GM13977 (cell line): ENCODE measurements at regions not wholly inside any gene's neighbourhood (a gene's known extent, or its start where the extent isn't known, plus 50 kb on each side); places are given as distances from the start of the nearest gene placed in this dataset.
A peak's percentile ranks its signal among the peaks of the same experiment; 100 is the strongest.

ENCODE experiments used
- DNase-seq: peaks from one replicate; pipeline ENCODE4 v3.0.0; 2012; ENCODE audit warnings: low spot score
- in situ Hi-C: fragments of 300-500 bp; cut with MboI; formaldehyde crosslinking; loops from one replicate; pipeline ENCODE4 v1.12.0; 2022; ENCODE audit warnings: low sequenced_read_pairs, low pct_unique_long_range_greater_than_20kb, mixed read lengths, inconsistent platforms; ENCODE audit not compliant: unreplicated experiment
- TF ChIP-seq, protein P1 (sequence below): IDR thresholded peaks from 2 replicates; pipeline ENCODE4 v1.5.1; 2012; ENCODE audit warnings: mild to moderate bottlenecking, control low read depth; ENCODE audit not compliant: insufficient read depth; ENCODE audit errors: extremely low read depth, missing control alignments

DNA sequence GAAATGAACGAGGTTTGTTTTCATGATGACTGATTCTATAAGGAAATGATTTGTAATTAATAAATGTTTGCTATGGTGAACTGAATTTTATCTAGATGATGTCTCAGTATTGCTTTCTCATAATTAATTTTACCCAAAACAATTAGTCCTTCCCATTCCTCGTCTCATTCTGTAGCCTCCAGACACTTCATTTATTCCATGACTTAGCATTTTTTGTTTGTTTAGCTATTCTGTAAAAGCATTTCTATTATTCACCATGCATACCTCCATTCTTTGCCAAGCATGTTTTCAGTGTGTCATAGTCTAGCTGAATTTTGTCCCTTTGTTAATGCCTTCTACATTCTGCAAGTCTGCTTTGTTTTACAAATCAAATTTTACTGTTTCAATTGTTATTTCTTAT, 137.4 kb upstream of the RPL10L start:
- TF ChIP-seq, protein P1, sequence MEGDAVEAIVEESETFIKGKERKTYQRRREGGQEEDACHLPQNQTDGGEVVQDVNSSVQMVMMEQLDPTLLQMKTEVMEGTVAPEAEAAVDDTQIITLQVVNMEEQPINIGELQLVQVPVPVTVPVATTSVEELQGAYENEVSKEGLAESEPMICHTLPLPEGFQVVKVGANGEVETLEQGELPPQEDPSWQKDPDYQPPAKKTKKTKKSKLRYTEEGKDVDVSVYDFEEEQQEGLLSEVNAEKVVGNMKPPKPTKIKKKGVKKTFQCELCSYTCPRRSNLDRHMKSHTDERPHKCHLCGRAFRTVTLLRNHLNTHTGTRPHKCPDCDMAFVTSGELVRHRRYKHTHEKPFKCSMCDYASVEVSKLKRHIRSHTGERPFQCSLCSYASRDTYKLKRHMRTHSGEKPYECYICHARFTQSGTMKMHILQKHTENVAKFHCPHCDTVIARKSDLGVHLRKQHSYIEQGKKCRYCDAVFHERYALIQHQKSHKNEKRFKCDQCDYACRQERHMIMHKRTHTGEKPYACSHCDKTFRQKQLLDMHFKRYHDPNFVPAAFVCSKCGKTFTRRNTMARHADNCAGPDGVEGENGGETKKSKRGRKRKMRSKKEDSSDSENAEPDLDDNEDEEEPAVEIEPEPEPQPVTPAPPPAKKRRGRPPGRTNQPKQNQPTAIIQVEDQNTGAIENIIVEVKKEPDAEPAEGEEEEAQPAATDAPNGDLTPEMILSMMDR: no peak

GRCh38 chr14:46782281-46782680, 130.7 kb upstream of the RPL10L start:
- in situ Hi-C loops: no loop called here
- TF ChIP-seq, protein P1: no peak
- no peak for DNase-seq

More for the DNA sequence above, 137.4 kb upstream of the RPL10L start:
- DNase-seq: no peak
- in situ Hi-C loops: no loop called here

- in situ Hi-C loops: no loop called here
- peak; percentile 19 for DNase-seq
- TF ChIP-seq, protein P1: no peak
Observed at GRCh38 chr14:46769292-46769691, 117.7 kb upstream of the RPL10L start.

GRCh38 chr14:46747001-46747652, 95.5 kb upstream of the RPL10L start:
- TF ChIP-seq, protein P1: no peak
- in situ Hi-C loops: no loop called here
- DNase-seq: no peak

GRCh38 chr14:46734286-46734685, 82.7 kb upstream of the RPL10L start:
- in situ Hi-C loops: no loop called here

DNA sequence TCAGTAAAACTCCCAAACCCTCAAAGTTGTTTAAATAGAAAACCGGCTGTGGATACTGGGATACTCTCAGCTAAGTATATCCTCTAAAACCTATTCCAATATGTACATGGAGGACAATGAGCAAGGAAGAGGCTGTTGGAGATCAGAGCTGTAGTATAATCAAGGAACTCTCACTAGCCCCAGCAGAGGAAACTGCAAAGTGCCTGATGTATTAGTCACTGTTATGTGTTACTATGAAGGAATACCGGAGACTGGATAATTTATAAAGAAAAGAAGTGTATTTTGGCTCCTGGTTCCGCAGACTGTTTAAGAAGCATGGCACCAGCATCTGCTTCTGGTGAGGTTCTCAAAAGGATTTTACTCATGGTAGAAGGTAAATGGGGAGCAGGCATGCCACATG, 65.6 kb upstream of the RPL10L start:
- TF ChIP-seq, protein P1: no peak
- no peak for DNase-seq
- in situ Hi-C loops: no loop called here

More at GRCh38 chr14:46734286-46734685, 82.7 kb upstream of the RPL10L start:
- DNase-seq: no peak
- TF ChIP-seq, protein P1: no peak
